GM18858 (cell line): ENCODE measurements at regions not wholly inside any gene's neighbourhood (a gene's known extent, or its start where the extent isn't known, plus 50 kb on each side); places are given as distances from the start of the nearest gene placed in this dataset.
"Not testable (repeated sequence)": the region's sequence is repeated elsewhere in the genome, so short reads cannot be mapped to it uniquely, and the experiment has no call there.

ENCODE experiments used
- ATAC-seq: cut with Tn5 transposase; IDR thresholded peaks from one replicate; pipeline ENCODE4 v1.9.1; 2021; ENCODE audit not compliant: unreplicated experiment

DNA sequence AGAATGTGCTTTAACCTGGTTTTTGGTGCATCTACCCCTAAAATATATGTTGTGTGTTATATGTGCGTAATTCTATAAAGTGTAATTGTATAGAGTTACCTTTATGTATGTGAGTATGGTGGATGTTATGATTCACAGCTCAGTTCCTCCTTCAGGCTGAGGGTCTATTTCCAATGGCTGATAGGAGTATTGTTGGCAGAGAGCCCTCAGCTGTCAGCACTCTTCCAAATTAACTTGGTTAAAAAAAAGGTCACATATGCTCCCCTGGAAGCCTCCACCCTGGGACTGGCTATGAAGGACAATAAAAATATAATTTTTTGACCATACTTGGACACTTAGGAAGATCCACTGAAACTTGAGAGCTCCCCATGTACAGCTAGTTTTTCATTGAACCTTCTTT lies 250.4 kb upstream of the CDH12 start:
- no peak for ATAC-seq

- ATAC-seq: not testable (repeated sequence)
Observed at GRCh38 chr5:23095418-23095817, 242.3 kb upstream of the CDH12 start.

- no peak for ATAC-seq
Observed at GRCh38 chr5:23089286-23089685, 236.1 kb upstream of the CDH12 start.

DNA sequence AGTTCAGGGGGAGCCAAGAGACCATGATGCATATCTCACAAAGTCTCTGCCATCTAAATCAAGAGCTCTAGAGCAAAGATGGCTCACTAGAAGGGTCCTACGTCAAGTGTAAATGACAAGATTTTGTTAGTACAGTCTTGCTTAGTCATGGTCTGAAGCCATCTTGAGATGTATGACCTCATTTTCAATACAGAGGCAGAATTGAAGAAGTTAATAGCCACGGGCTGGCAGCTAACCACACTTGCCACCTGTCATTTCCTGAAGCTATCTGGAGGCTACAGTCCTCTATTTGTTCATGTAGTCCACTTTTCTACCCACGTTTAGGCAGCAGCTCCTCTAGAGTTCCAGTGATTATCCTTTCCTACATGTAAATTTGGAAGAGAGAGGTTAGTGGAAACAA lies 231.7 kb upstream of the CDH12 start:
- ATAC-seq: peak; percentile 61

- peak; percentile 67 for ATAC-seq
Observed at GRCh38 chr5:23072179-23072578, 219.0 kb upstream of the CDH12 start.

- ATAC-seq: peak; percentile 44
Observed at GRCh38 chr5:23071682-23072081, 218.5 kb upstream of the CDH12 start.

GRCh38 chr5:23064710-23065109 lies 211.6 kb upstream of the CDH12 start:
- ATAC-seq: no peak

- ATAC-seq: no peak
Observed at GRCh38 chr5:23053846-23054245, 200.7 kb upstream of the CDH12 start.

GRCh38 chr5:23042226-23042625 lies 189.1 kb upstream of the CDH12 start:
- ATAC-seq: no peak

- ATAC-seq: no peak
Observed at GRCh38 chr5:23035555-23036090, 182.5 kb upstream of the CDH12 start.

GRCh38 chr5:23033864-23034263 lies 180.7 kb upstream of the CDH12 start:
- no peak for ATAC-seq

- no peak for ATAC-seq
Observed at GRCh38 chr5:23029290-23029689, 176.1 kb upstream of the CDH12 start.

DNA sequence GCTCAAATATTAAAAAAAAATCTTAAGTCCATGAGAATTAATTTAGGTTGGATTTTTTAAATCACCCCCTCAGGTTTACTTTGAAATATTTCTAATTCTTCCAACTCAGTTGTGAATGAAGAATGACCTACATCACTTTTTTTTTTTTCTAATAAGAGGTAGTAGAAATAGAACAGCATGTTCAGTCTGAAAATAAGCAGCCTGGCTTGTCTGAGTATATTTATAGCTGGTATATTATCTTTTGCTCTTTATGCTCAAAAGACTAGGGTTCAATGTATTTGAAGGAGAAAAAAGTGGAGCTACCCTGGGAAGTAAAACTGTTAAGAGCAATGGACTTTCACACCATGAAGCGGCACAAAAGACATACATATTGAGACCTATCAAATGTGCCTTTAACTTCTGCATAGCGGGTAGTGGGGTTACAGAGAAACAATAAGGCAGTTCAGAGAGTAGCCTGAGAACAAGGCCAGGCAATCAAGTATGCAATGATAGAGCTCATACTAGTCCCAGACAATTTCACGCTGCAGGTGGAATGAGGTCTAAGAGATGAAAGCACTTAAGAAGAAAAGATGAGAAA lies 175.4 kb upstream of the CDH12 start:
- no peak for ATAC-seq

DNA sequence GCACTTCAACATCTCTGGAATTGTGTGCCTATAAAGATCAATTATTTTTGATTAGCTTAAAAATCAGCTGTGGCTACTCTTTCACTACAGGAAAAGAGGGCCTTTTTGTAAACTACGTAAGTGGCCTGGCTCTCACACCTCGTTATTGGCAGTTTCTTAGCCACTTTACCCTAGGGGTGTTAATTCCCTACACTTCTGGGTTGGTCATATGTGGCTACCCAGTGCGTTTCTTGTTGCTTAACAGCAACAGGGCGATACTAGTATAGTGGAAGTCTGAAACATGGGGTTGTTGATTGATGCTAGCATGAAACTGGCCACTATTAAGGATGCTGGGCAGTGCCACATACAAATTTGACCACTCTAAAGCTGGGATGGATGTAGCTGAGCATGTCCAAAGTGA lies 174.7 kb upstream of the CDH12 start:
- no peak for ATAC-seq

DNA sequence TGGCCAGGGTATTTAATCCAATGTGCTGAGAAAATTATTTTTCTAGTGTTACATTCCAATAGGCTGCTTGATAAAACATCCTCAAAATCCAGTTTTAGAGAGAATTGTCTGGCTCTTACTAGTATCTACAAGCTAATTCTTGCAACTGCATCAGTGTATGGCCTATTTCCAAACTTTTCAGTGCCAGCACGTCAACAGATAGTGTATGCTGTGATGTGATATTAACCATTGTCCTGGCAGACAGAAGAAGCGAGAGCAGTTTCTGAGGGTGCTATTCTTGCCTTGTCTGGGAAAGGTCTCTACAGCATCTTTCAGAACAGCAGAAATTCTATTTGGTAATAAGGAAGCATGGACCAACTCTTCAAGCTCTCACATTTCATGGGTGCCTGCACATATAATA lies 174.2 kb upstream of the CDH12 start:
- ATAC-seq: no peak

DNA sequence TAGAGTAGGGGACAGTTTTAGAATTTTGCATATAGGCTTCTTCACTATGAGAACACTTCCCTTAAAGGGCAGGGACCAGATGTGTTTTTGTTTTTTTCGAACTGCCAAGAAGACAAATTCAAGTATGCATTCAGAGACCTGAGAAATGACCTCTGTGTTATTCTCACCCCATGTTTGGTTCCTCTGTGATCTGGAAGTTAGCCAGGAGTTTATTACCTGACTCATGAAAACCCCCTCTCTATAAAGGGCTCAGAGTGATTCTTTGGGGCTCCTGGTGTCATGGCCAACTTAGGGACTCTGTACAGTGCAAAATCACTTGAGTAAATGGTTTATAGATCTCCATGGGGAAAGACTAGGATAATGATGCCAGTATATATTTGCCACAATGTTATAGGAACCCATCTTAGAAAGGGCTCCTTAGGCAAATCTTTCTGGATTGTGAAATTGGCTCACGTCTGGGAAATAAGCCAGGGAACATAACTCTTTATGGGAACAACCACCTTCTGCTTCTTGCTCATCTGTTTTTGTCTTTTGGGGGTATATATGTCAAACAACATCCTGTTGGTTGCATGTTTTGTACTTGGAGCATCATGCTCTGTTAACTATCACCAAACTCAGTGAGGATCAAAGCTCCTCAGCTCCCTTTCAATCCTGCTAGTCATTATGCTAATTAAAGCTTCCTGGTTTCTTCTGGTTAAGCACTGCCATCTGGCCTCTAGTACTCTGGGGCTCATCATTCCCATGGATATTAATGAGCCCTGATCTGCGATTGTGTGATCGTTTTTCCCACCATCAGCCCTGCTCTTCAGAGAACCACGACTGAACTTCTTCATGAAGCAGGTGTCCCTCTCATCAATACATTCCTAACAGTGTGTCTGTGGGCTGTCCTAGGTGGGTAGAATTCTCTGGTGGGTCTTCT lies 173.4 kb upstream of the CDH12 start:
- ATAC-seq: no peak

- no peak for ATAC-seq
Observed at GRCh38 chr5:23025629-23026233, 172.6 kb upstream of the CDH12 start.

DNA sequence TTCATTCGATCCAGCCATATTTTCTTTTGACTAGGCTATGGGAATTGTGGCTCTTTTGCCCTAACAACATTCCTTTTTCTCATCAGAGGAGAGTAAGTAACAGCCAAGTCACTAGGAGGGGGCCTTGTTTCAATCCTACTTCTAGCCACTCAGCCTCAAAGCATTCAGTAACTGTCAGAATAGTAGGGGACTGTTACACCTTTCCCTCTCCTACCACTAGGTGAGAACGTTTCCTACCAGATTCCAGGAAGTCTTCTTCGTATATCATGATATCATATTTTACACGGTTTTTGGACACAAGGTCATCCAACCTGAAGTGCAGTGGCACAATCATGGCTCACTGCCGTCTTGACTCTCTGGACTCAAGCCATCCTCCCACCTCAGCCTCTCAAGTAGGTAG lies 171.3 kb upstream of the CDH12 start:
- ATAC-seq: no peak

DNA sequence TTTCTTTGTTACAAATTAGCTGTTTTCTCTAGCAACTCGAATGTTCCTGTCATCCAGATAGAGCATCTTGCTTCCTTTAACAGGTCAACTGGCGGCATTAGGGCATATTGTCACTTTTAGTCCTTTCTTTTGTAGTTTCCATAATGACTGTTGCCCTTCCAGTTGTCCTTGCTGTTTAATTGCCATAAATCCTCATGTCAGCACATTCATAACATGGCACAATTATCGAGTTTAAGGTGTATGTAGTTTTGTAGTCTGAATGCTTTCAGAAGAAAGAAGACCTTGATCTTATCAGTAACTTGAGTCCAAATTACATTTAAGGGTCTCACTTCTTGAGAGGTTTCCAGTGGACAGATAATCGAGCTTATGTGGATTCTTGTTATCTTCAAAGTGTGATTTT lies 161.7 kb upstream of the CDH12 start:
- ATAC-seq: no peak

DNA sequence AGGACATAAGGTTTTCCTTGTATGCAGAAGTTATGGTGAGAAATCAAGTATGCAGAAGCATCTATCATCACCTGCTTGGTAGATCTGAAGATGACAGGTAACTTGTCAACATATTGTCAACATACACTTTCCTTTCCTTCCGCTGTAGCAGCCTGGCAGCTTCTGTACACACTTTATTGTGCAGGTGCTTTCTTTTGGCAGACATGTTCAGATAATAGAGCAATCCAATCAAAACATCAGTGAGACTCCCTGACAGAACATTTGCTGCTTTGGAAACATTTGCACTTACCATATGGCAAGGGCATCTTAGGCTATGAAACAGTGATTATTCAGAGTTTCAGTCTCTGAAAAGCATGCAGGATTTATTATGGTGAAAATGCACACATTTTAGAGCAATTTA lies 161.1 kb upstream of the CDH12 start:
- ATAC-seq: no peak

GRCh38 chr5:23013395-23013998 lies 160.4 kb upstream of the CDH12 start:
- no peak for ATAC-seq
